ENCODE measurements at regions not wholly inside any gene's neighbourhood (a gene's known extent, or its start where the extent isn't known, plus 50 kb on each side); places are given as distances from the start of the nearest gene placed in this dataset.
A peak's percentile ranks its signal among the peaks of the same experiment; 100 is the strongest.

- no peak for DNase-seq (ENCODE audit: low read depth)
Observed at GRCh38 chr15:38672814-38673670, 108.4 kb upstream of the RASGRP1 start.

GRCh38 chr15:38674448-38674847 lies 109.8 kb upstream of the RASGRP1 start:
- no peak for DNase-seq (ENCODE audit: low read depth)

- DNase-seq (ENCODE audit: low read depth) = no peak
Observed at GRCh38 chr15:38678281-38678680, 113.7 kb upstream of the RASGRP1 start.

- DNase-seq (ENCODE audit: low read depth) = no peak
Observed at GRCh38 chr15:38680775-38681174, 116.2 kb upstream of the RASGRP1 start.

- no peak for DNase-seq (ENCODE audit: low read depth)
Observed at GRCh38 chr15:38682363-38682762, 117.7 kb upstream of the RASGRP1 start.

GRCh38 chr15:38682861-38683260 lies 118.2 kb upstream of the RASGRP1 start:
- DNase-seq (ENCODE audit: low read depth) = no peak

GRCh38 chr15:38683382-38684242 lies 119.0 kb upstream of the RASGRP1 start:
- DNase-seq (ENCODE audit: low read depth) = peak; percentile 50

GRCh38 chr15:38684440-38685010 lies 119.9 kb upstream of the RASGRP1 start:
- no peak for DNase-seq (ENCODE audit: low read depth)

GRCh38 chr15:38685686-38686339 lies 121.2 kb upstream of the RASGRP1 start:
- no peak for DNase-seq (ENCODE audit: low read depth)

- no peak for DNase-seq (ENCODE audit: low read depth)
Observed at GRCh38 chr15:38687340-38687739, 122.7 kb upstream of the RASGRP1 start.

GRCh38 chr15:38687775-38688495 lies 123.3 kb upstream of the RASGRP1 start:
- no peak for DNase-seq (ENCODE audit: low read depth)

GRCh38 chr15:38688761-38689160 lies 124.1 kb upstream of the RASGRP1 start:
- peak; percentile 29 for DNase-seq (ENCODE audit: low read depth)

GRCh38 chr15:38689522-38689921 lies 124.9 kb upstream of the RASGRP1 start:
- no peak for DNase-seq (ENCODE audit: low read depth)

- no peak for DNase-seq (ENCODE audit: low read depth)
Observed at GRCh38 chr15:38690216-38690615, 125.6 kb upstream of the RASGRP1 start.

- peak; percentile 60 for DNase-seq (ENCODE audit: low read depth)
Observed at GRCh38 chr15:38690719-38691332, 126.2 kb upstream of the RASGRP1 start.

GRCh38 chr15:38691377-38691776 lies 126.8 kb upstream of the RASGRP1 start:
- DNase-seq (ENCODE audit: low read depth) = no peak

GRCh38 chr15:38691965-38692788 lies 127.6 kb upstream of the RASGRP1 start:
- DNase-seq (ENCODE audit: low read depth) = no peak

GRCh38 chr15:38692789-38693062 lies 128.1 kb upstream of the RASGRP1 start:
- DNase-seq (ENCODE audit: low read depth) = no peak

GRCh38 chr15:38695249-38696108 lies 130.9 kb upstream of the RASGRP1 start:
- DNase-seq (ENCODE audit: low read depth) = no peak
